Memory B cell (primary cell): ENCODE measurements at regions not wholly inside any gene's neighbourhood (a gene's known extent, or its start where the extent isn't known, plus 50 kb on each side); places are given as distances from the start of the nearest gene placed in this dataset.

Experiments
- ATAC-seq: fragments of 150-1000 bp; cut with Tn5 transposase; 2 replicates; pipeline ENCODE4 v1.10.0; 2021; ENCODE audit warnings: low read depth, mild to moderate bottlenecking, moderate library complexity
- DNase-seq, 2 donors: peaks; one replicate each; pipeline ENCODE4 v3.0.0; 2022; ENCODE audit warnings: low spot score in 2 of 2
- H3K27ac Mint-ChIP-seq: one replicate; pipeline ENCODE4 v1.8.0; 2022; ENCODE audit warnings: mild to moderate bottlenecking, moderate library complexity, mixed read lengths
- H3K27me3 Mint-ChIP-seq: one replicate; pipeline ENCODE4 v1.8.0; 2022; ENCODE audit warnings: mixed read lengths
- H3K36me3 Mint-ChIP-seq: one replicate; pipeline ENCODE4 v1.8.0; 2022; ENCODE audit warnings: mild to moderate bottlenecking, mixed read lengths
- H3K4me1 Mint-ChIP-seq: one replicate; pipeline ENCODE4 v1.8.0; 2022; ENCODE audit warnings: mixed read lengths
- H3K4me3 Mint-ChIP-seq: one replicate; pipeline ENCODE4 v1.8.0; 2022; ENCODE audit warnings: mild to moderate bottlenecking, moderate library complexity, mixed read lengths
- H3K9me3 Mint-ChIP-seq: one replicate; pipeline ENCODE4 v1.8.0; 2022; ENCODE audit warnings: mixed read lengths

- no peak overlapping the region for H3K4me3 Mint-ChIP-seq
- no peaks in the 10 kb centered on the region for H3K9me3 Mint-ChIP-seq
- ATAC-seq (no peak), DNase-seq (no peak)
- H3K4me1 Mint-ChIP-seq: peaks cover 5% of the 10 kb centered on the region
- H3K27ac Mint-ChIP-seq: no peak overlapping the region
- H3K27me3 Mint-ChIP-seq: peaks cover 39% of the 10 kb centered on the region
- H3K36me3 Mint-ChIP-seq: no peaks in the 10 kb centered on the region
Measured at GRCh38 chr1:30819244-30819571, 61.6 kb upstream of the LAPTM5 start.

GRCh38 chr1:30818568-30819243 lies 61.1 kb upstream of the LAPTM5 start:
- H3K27ac Mint-ChIP-seq: no peak overlapping the region
- H3K36me3 Mint-ChIP-seq: no peaks in the 10 kb centered on the region

GRCh38 chr1:30817548-30817947 lies 60.0 kb upstream of the LAPTM5 start:
- Mint-ChIP-seq H3K27ac (no peak overlapping the region), H3K4me1 (peaks cover 4% of the 10 kb centered on the region), H3K27me3 (peaks cover 32% of the 10 kb centered on the region), H3K36me3 (no peaks in the 10 kb centered on the region), H3K4me3 (no peak overlapping the region), H3K9me3 (no peaks in the 10 kb centered on the region)
- ATAC-seq (no peak), DNase-seq (no peak)

More at GRCh38 chr1:30818568-30819243, 61.1 kb upstream of the LAPTM5 start:
- peaks cover under 1% of the 10 kb centered on the region for H3K4me1 Mint-ChIP-seq
- H3K4me3 Mint-ChIP-seq: no peak overlapping the region
- no peaks in the 10 kb centered on the region for H3K9me3 Mint-ChIP-seq
- H3K27me3 Mint-ChIP-seq: peaks cover 35% of the 10 kb centered on the region
- no peak for DNase-seq
- ATAC-seq: no peak

- peaks cover 4% of the 10 kb centered on the region for H3K4me1 Mint-ChIP-seq
- H3K27me3 Mint-ChIP-seq: peaks cover 31% of the 10 kb centered on the region
- DNase-seq: no peak
- ATAC-seq: no peak
- no peak overlapping the region for H3K4me3 Mint-ChIP-seq
- no peaks in the 10 kb centered on the region for H3K9me3 Mint-ChIP-seq
- H3K36me3 Mint-ChIP-seq: no peaks in the 10 kb centered on the region
- H3K27ac Mint-ChIP-seq: no peak overlapping the region
Measured at GRCh38 chr1:30817077-30817438, 59.5 kb upstream of the LAPTM5 start.

- no peaks in the 10 kb centered on the region for H3K36me3 Mint-ChIP-seq
- no peak overlapping the region for H3K4me3 Mint-ChIP-seq
- peaks cover 4% of the 10 kb centered on the region for H3K4me1 Mint-ChIP-seq
- H3K27me3 Mint-ChIP-seq: peaks cover 26% of the 10 kb centered on the region
- DNase-seq: no peak
- no peaks in the 10 kb centered on the region for H3K9me3 Mint-ChIP-seq
- no peak overlapping the region for H3K27ac Mint-ChIP-seq
- no peak for ATAC-seq
Measured at GRCh38 chr1:30816211-30817076, 58.9 kb upstream of the LAPTM5 start.

GRCh38 chr1:30815556-30815955 lies 58.0 kb upstream of the LAPTM5 start:
- no peaks in the 10 kb centered on the region for H3K36me3 Mint-ChIP-seq
- H3K27ac Mint-ChIP-seq: no peak overlapping the region
- H3K4me3 Mint-ChIP-seq: no peak overlapping the region
- peaks cover 4% of the 10 kb centered on the region for H3K4me1 Mint-ChIP-seq
- H3K27me3 Mint-ChIP-seq: peaks cover 25% of the 10 kb centered on the region
- H3K9me3 Mint-ChIP-seq: no peaks in the 10 kb centered on the region
- DNase-seq (no peak), ATAC-seq (no peak)

- peaks cover 23% of the 10 kb centered on the region for H3K27me3 Mint-ChIP-seq
Measured at GRCh38 chr1:30814292-30814691, 56.7 kb upstream of the LAPTM5 start.

GRCh38 chr1:30812076-30812475 lies 54.5 kb upstream of the LAPTM5 start:
- Mint-ChIP-seq H3K27me3 (peaks cover 14% of the 10 kb centered on the region), H3K36me3 (no peaks in the 10 kb centered on the region), H3K4me1 (peaks cover 8% of the 10 kb centered on the region), H3K4me3 (no peak overlapping the region), H3K9me3 (no peaks in the 10 kb centered on the region), H3K27ac (no peak overlapping the region)
- no peak for DNase-seq
- no peak for ATAC-seq

More at GRCh38 chr1:30814292-30814691, 56.7 kb upstream of the LAPTM5 start:
- peaks cover 4% of the 10 kb centered on the region for H3K4me1 Mint-ChIP-seq
- H3K9me3 Mint-ChIP-seq: no peaks in the 10 kb centered on the region
- DNase-seq (no peak), ATAC-seq (no peak)
- H3K27ac Mint-ChIP-seq: no peak overlapping the region
- H3K36me3 Mint-ChIP-seq: no peaks in the 10 kb centered on the region
- H3K4me3 Mint-ChIP-seq: no peak overlapping the region

GRCh38 chr1:30811187-30811586 lies 53.6 kb upstream of the LAPTM5 start:
- Mint-ChIP-seq H3K9me3 (no peaks in the 10 kb centered on the region), H3K4me1 (peaks cover 12% of the 10 kb centered on the region)

GRCh38 chr1:30810416-30811080 lies 53.0 kb upstream of the LAPTM5 start:
- Mint-ChIP-seq H3K27ac (no peak overlapping the region), H3K4me1 (peaks cover 15% of the 10 kb centered on the region), H3K36me3 (no peaks in the 10 kb centered on the region), H3K9me3 (no peaks in the 10 kb centered on the region), H3K27me3 (peaks cover 8% of the 10 kb centered on the region), H3K4me3 (no peak overlapping the region)
- DNase-seq (no peak), ATAC-seq (no peak)

More at GRCh38 chr1:30811187-30811586, 53.6 kb upstream of the LAPTM5 start:
- Mint-ChIP-seq H3K27me3 (peaks cover 6% of the 10 kb centered on the region), H3K27ac (no peak overlapping the region), H3K36me3 (no peaks in the 10 kb centered on the region), H3K4me3 (no peak overlapping the region)
- DNase-seq (no peak), ATAC-seq (no peak)

GRCh38 chr1:30809514-30810263 lies 52.1 kb upstream of the LAPTM5 start:
- H3K27me3 Mint-ChIP-seq: peaks cover 9% of the 10 kb centered on the region
- H3K4me3 Mint-ChIP-seq: no peak overlapping the region
- no peaks in the 10 kb centered on the region for H3K9me3 Mint-ChIP-seq
- no peak for DNase-seq
- no peak overlapping the region for H3K27ac Mint-ChIP-seq
- no peaks in the 10 kb centered on the region for H3K36me3 Mint-ChIP-seq
- no peak for ATAC-seq
- H3K4me1 Mint-ChIP-seq: peaks cover 15% of the 10 kb centered on the region

- ATAC-seq (no peak), DNase-seq (no peak)
- Mint-ChIP-seq H3K36me3 (no peaks in the 10 kb centered on the region), H3K4me3 (no peak overlapping the region), H3K27ac (no peak overlapping the region), H3K4me1 (peaks cover 11% of the 10 kb centered on the region), H3K9me3 (no peaks in the 10 kb centered on the region), H3K27me3 (peaks cover 7% of the 10 kb centered on the region)
Measured at GRCh38 chr1:30808067-30808662, 50.6 kb upstream of the LAPTM5 start.

GRCh38 chr1:30807318-30808066 lies 49.9 kb upstream of the LAPTM5 start:
- H3K9me3 Mint-ChIP-seq: no peaks in the 10 kb centered on the region
- H3K4me3 Mint-ChIP-seq: peak overlapping the region; percentile 68
- no peaks in the 10 kb centered on the region for H3K36me3 Mint-ChIP-seq
- H3K4me1 Mint-ChIP-seq: peaks cover 11% of the 10 kb centered on the region
- peak; percentile 76 for ATAC-seq
- peaks cover 5% of the 10 kb centered on the region for H3K27me3 Mint-ChIP-seq
- DNase-seq: no peak
- no peak overlapping the region for H3K27ac Mint-ChIP-seq
